Tibial nerve (tissue), 4 donors: ENCODE measurements at regions not wholly inside any gene's neighbourhood (a gene's known extent, or its start where the extent isn't known, plus 50 kb on each side); places are given as distances from the start of the nearest gene placed in this dataset.

ENCODE experiments used
- CTCF ChIP-seq, 5 experiments: fragments of 200-600 bp in 3 of 5; fragments of 450-650 bp in 2 of 5; sonication (generic) in 3 of 5; IDR thresholded peaks; one replicate each; pipeline ENCODE4 v1.5.1; 2016 to 2019; ENCODE audit warnings: antibody characterized with exemption in 5 of 5, mild to moderate bottlenecking in 3 of 5, moderate library complexity in 2 of 5
- EP300 ChIP-seq, 2 donors: sonication (generic); formaldehyde crosslinking; IDR thresholded peaks; one replicate each; pipeline ENCODE4 v1.6.1; 2017; ENCODE audit warnings: antibody characterized with exemption in 2 of 2, mild to moderate bottlenecking in 1 of 2
- POLR2A ChIP-seq, 2 donors: fragments of 450-650 bp; IDR thresholded peaks; one replicate each; pipeline ENCODE4 v1.6.1; 2017; ENCODE audit warnings: antibody characterized with exemption in 2 of 2, mild to moderate bottlenecking in 2 of 2, moderate library complexity in 2 of 2

- TF ChIP-seq CTCF (IDR thresholded peaks at IDR 0.05) (no peak), EP300 (IDR thresholded peaks at IDR 0.05) (no peak), POLR2A (IDR thresholded peaks at IDR 0.05) (no peak)
These were observed 70.1 kb upstream of the TENT5A start for GRCh38 chr6:81822568-81822967.
